ENCODE measurements at regions not wholly inside any gene's neighbourhood (a gene's known extent, or its start where the extent isn't known, plus 50 kb on each side); places are given as distances from the start of the nearest gene placed in this dataset.

DNA sequence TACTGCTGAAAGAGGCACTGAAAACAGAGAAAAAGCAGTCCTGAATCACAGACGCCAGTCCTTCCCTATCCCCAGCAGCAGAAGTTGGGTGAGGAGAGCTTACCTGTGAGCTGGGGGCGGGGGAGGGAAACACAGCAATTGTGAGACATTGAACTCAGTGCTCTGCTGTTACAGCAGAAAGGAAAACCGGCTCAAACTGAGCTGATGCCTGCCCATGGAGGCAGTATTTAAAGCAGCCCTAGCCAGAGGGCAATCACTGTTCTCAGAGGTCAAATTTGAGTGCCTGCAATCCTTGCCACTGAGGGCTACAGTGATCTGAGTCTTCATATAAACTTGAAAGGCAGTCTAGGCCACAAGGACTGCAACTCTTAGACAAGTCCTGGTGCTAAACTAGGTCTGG lies 220.7 kb downstream of the GRXCR1 start:
- TF ChIP-seq, protein P1, sequence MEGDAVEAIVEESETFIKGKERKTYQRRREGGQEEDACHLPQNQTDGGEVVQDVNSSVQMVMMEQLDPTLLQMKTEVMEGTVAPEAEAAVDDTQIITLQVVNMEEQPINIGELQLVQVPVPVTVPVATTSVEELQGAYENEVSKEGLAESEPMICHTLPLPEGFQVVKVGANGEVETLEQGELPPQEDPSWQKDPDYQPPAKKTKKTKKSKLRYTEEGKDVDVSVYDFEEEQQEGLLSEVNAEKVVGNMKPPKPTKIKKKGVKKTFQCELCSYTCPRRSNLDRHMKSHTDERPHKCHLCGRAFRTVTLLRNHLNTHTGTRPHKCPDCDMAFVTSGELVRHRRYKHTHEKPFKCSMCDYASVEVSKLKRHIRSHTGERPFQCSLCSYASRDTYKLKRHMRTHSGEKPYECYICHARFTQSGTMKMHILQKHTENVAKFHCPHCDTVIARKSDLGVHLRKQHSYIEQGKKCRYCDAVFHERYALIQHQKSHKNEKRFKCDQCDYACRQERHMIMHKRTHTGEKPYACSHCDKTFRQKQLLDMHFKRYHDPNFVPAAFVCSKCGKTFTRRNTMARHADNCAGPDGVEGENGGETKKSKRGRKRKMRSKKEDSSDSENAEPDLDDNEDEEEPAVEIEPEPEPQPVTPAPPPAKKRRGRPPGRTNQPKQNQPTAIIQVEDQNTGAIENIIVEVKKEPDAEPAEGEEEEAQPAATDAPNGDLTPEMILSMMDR (IDR thresholded peaks at IDR 0.05), result no peak
- TF ChIP-seq POLR2A (IDR thresholded peaks at IDR 0.05), result no peak
